Kidney tubule cell (primary cell): ENCODE measurements at regions not wholly inside any gene's neighbourhood (a gene's known extent, or its start where the extent isn't known, plus 50 kb on each side); places are given as distances from the start of the nearest gene placed in this dataset.
"Not testable (repeated sequence)": the region's sequence is repeated elsewhere in the genome, so short reads cannot be mapped to it uniquely, and the experiment has no call there.

Experiments used
- DNase-seq: peaks from one replicate; pipeline ENCODE4 v3.0.0-alpha.2; 2018; ENCODE audit warnings: low spot score

DNA sequence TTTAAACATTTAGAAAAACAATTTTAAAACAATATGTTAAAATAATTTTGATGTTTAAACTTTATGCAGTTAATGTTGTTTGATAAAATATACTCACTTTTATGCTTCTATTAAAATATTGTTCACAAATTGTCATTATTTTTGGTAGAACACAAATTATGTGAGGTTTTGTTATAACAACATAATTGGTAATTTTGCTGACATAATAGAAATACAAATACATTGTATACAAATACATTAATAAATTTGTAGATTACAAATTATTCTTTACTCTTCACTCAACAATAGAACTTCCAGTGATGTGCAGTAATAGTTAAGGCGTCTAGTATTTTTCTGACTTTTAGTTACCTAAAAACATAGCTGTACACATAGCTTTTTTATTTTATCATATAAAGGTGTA, 1472.4 kb upstream of the ADGRL3 start:
- DNase-seq, result no peak

DNA sequence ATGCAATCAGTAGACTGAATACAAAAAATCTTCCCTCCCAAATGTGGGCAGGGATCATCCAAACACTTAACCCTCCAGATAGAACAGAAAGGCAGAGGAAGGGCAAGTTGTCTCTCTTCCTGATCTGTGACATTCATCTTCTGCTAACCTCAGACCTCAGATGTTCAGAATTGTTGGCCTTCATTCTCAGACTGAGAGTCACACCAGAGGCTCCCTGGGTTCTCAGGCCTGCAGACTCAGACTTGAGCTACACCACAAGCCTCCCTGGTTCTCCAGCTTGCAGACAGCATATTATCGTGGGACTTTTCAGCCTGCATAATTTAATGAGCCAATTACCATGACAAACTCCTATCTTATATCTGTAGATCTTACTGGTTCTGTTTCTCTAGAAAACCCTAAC, 1471.6 kb upstream of the ADGRL3 start:
- no peak for DNase-seq

DNA sequence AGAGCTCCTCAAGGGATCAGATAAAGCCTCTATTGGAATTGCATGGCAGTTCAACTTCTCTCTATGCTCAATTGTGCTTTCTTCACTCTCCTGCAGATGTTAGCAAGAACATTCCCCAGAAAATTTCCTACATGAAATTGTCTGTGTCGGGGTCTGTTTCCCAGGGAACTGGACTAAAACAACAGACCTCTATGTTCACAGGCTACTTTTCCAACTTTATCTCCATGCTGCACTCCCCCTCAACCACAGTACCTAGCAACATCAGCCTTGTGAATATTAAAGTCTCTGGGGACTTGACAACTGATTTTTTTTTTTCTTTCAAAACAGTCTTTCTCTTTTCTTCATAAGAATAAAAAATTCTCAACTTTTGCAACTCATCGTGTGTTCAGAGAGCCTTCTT, 1470.8 kb upstream of the ADGRL3 start:
- DNase-seq, result no peak

DNA sequence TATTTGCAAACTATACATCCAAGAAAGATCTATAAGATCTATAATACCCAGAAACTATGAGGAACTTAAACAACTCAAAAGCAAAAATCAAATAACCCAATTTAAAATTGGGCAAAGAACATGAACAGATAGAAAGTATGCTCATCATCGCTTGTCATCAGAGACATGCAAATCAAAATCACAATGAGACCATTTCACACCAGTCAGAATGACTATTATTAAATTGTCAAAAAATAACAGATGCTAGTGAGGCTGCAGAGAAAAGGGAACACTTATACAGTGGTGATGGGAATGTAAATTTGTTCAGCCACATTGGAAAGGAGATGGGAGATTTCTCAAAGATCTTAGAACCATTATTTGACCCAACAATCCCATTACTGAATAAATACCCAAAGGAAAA, 1451.7 kb upstream of the ADGRL3 start:
- no peak for DNase-seq

DNA sequence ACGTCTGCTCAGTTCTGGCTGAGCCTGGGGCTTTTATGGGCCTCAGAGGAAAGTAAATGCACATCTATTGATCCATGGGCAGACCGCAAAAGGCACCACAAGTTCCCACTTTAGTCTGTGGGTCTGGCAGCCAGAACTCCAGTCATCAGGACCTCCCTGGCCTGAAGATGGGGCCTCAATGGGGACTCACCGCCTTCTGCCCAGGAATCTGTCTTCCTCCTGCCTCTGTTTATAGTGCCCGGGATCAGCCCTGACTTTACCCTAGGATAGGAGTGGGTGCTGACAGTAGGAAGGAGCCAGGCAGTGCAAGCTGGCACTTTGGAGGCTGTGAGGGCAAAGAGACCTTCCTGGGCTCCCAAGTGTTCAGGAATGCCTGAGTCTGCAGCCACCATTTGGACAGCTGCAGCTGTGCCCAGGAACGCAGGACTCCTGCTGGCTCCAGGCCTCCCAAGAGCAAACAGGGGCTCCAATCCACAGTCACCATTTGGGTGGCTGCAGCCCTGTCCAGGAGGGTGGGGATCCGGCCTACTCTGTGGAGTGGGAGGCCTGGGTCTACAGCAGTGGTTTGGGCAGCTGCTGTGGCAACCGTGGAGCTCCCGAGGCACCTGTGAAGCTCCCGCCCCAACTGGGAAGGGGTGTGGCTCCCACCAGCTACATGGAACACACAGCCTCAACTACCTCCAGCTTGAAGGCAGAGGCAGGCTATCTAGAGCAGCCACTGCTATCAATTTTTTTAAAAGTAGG, 1440.9 kb upstream of the ADGRL3 start:
- no peak for DNase-seq

DNA sequence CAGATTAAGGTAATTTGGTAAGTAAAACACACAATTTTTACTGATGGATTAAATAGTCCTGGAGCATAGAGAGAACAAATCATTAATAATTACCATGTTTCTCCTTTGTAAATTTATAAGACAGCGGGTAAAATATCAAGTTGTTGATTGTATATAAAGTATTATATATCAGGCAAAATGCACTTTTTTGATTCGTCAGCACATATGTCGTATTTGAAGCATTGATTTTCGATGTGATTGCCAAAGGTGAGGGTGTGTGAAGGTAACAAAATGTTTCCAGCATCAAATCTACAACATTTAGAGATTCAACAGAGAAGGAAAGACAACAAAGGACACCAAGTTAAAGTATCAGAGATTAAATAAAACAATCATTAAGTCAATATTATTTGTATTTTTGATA, 1437.8 kb upstream of the ADGRL3 start:
- DNase-seq, result no peak

DNA sequence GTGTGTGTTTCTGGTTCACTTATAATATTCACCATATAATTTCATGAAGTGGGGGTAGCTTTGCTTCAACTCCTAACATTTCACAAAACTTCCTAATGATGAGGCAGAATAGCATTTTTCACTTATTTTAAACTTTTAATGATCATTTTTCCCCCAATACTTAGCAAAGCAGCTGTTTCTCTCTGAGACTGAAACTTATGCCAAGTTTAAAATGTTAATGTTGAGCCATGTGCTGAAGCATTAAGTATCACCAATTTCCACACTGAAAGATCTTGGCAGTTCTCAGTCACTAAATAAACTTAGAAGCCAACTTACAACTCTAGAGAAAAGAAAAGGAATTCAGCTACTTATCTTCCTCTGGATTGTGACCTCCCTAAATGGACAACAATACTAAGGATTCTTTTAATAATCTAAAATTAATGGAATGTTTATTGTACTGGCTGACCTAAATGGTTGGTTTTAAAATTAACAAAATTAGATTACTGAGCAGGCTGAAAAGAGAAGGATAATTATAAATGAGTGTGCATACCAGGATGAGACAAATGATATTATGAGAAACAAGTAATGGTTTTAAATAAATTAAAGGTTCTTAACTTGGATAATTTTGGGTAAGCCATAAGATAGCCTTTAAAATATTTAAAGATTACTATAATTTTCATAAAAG, 1429.4 kb upstream of the ADGRL3 start:
- DNase-seq, result no peak

DNA sequence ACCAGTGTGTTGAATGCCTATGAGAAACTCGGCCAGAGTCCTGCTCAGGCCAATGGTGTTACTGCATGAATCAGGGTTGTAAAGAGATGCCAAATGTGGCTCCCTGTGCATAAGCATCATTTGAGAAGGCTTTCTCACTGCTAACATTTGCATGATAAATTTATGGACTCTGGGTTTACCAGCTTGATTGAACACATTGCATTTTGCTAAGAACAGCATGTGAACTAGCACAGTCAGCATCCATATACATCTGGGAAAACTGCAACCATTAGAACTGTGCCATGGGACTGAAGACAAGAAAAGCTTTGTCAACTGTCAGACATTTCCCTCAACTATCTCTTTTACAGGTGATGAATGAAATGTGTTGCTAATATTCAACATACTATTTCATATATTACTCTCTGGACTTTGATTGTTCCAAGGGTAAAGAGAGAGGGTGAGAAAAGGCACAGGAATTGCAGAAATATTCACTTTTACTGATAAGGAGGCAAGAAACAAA, 1427.4 kb upstream of the ADGRL3 start:
- no peak for DNase-seq

DNA sequence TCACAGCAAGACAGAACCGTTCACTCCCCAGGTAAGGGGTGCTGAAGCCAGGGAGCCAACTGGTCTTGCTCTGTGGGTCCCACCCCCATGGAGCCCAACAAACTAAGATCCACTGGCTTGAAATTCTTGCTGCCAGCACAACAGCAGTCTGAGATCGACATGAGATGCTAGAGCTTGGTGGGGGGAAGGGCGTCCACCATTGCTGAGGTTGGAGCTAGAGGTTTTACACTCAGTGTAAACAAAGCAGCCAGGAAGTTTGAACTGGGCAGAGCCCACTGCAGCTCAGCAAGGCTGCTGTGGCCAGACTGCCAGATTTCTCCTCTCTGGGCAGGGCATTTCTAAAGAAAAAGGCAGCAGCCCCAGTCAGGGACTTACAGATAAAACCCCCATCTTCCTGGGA, 1419.9 kb upstream of the ADGRL3 start:
- DNase-seq, result not testable (repeated sequence)

DNA sequence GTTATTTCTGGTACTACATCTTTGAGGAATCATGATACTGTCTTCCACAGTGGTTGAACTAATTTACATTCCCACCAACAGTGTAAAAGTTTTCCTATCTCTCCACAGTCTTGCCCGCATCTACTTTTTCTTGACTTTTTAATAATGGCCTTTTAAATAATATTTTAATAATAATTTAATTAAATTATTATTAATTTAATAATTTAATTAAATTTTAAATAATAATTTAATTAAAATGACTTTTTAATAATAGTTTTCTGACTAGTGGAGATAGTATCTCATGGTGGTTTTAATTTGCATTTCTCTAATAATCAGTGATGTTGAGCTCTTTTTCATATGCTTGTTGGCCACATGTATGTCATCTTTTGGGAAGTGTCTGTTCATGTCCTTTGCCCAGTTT, 1395.0 kb upstream of the ADGRL3 start:
- DNase-seq, result no peak

DNA sequence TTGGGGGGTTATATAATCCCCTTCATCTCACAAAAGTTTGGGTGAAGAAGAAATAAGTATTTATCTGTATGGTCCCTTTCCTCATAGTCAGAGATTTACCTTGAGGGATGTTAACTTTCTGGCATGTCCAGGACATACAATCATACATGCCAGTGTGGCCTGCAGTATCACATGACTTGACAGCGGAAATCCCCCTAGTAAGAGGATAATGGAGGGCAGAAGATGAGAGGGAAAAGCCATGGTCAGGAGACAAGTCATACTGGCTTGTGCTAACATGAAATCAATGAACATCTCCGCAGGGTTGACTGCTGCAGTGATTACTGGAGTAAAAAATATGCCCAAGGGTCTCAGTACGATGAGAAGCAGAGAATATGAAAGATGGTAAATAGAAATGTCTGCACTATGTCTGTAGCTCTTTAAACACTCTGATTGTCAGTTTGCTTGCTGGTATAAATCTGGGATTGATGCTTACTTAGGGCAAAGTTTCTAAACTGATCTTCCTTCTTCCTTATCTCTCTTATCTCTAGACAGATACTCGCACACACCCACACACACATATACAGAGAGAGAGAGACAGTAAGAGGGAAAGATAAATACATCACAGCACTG, 1385.6 kb upstream of the ADGRL3 start:
- no peak for DNase-seq

DNA sequence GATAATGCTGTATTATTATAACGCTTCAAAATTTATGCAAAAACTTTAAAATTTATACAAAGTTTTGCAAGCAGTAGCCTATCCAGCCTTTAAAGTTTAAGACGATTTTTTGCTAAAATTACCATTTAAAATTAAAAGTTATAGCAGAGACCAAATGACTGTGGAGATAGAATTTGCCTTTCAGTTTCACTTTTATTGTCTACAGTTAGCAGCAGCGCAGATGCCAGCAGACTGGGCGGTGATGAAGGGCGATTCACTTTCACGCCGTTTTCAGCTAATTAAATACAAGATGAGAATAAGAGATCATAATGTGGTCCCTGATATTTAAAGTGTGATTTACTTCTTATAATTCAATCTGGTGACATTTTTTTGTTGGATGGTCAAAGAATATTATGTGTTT, 1381.5 kb upstream of the ADGRL3 start:
- no peak for DNase-seq

DNA sequence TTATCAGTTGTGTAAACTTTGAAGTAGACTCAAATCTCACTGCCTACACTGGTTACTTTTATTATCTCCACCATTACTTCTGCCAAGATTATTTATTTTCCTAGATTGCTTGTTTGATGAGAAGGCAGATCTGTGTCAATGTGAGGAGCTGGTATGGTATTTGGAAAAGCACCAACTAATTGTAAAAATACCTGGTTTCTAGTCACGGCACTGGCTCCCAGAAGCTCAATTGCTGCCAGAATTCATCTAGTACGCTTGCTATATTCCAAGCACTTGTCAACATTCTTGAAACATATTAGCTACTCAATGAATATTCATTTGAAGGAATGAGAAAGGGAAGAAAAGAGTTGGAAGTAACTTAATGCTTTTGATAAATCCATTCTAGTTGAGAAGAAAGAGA, 1376.8 kb upstream of the ADGRL3 start:
- DNase-seq, result no peak

DNA sequence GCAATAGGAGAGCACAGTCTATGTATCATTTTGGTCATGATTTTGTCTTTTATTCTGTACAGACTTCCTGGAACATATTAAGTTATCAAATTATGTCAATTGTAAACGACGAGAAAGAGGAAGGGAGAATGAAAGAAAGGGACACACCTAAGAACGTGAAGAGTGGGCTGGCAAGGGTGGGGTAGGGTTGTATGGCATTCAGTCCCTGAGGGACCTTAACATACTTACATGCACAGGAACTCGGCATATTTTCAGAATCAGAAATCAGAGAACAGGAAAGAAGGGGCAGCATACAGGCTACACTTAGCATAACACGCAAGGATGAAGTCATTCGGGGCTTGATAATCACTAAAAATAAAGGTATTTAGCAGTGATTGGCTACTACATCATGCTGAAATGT, 1375.0 kb upstream of the ADGRL3 start:
- no peak for DNase-seq

DNA sequence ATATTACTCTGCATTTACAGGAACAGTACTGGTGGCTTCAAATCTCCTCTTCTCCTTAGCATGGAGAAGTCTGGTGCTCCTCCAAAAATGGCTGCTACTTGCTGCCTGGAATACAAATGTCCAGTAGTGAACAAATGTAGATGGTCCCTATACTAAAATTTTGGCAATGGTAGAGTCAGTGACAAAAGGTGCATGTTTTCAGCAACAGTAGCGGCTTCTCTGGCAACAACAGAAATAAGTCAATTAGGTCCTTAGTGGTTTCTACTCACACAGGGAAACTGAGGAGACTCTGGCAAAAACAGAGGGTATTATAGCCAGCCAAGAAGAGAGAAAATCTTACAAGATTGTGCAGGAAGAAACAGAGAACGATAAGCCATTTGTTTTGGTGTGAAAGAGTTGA, 1368.4 kb upstream of the ADGRL3 start:
- no peak for DNase-seq

DNA sequence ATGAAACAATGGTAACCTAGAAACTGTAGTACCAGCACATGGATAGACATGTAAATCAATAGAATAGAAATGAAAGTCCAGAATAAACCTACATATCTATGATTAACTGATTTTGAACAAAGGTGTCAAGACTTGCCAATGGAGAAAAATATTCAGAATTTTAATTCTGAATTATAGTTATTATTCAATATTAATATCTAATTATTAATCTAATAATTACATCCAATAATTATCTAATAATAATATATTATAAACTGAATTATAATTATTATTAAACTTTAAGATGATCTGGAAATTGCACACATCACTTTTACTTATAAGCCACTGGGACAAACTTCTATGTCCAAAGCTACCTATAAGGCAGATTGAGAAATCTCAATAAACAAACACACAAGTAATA, 1365.2 kb upstream of the ADGRL3 start:
- no peak for DNase-seq

DNA sequence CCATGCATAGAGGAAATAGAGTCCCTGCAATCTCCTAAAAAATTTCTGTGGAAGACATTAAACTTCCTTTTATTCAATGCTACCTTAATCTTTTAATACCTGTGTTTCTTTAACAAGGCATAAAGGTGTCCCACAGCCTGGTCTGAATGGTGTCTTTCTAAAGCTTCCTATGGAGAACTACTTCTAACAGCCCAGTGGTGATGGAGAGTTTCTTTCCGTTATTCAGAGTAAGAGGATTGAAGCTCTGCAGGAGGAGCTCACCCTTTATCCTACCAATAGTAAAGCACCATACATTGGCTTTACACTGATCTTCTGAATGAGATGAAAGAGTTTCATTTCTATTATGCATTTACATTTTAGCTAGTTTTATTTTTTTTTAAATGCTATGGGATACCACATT, 1362.4 kb upstream of the ADGRL3 start:
- no peak for DNase-seq

DNA sequence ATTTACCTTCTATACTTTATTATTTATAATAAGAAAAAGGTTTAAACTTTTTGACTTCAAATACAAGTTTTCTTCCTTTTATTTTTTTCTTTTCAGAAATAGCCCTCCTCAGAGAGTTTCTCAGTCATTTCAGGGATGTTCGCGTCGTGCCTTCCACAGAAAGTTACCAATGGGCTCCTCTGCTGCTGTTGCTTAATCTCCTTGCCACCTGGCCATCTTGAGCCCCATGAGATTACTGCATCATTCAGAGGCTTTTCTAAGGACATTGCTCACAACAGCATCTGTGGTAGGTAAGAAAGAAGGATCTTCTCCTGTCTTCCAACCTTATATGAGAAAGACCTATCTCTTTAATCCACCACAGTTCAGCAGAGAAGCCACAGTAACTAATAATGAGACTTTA, 1361.9 kb upstream of the ADGRL3 start:
- no peak for DNase-seq

DNA sequence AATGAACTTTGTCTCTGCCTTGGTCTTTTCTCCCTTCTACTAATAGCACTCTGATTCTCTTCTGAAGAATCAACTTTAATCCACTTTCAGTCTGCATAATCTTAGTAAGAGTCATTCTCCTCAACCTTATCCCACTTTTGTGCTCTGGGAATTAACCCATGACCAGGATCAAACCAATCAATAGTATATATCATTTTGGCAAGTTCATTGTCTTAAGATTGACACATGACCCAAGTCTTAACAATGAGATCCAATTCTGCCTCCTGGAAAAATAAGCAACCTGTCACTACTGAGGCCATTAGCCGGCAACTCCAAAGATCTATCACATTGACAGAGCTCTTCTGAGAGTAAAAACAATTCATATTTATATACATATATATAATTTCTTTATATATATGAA, 1358.4 kb upstream of the ADGRL3 start:
- DNase-seq, result no peak

DNA sequence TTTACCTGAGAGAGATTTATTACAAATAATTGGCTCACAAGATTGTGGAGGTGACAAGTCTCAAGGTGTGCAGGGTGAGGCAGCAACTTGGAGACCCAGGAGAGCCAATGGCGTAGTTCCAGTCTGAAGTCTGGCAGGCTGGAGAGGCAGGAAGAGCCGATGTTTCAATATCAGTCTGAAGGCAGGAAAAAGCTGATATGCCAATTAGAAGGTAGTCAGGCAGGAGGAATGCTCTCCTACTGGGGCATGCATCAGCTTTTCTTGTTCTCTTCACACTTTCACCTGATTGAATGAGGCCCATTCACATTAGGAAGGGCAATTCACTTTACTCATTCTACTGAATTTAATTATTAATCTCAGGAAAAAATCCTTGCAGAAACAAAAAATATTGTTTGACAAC, 1351.7 kb upstream of the ADGRL3 start:
- peak; percentile 44 for DNase-seq

DNA sequence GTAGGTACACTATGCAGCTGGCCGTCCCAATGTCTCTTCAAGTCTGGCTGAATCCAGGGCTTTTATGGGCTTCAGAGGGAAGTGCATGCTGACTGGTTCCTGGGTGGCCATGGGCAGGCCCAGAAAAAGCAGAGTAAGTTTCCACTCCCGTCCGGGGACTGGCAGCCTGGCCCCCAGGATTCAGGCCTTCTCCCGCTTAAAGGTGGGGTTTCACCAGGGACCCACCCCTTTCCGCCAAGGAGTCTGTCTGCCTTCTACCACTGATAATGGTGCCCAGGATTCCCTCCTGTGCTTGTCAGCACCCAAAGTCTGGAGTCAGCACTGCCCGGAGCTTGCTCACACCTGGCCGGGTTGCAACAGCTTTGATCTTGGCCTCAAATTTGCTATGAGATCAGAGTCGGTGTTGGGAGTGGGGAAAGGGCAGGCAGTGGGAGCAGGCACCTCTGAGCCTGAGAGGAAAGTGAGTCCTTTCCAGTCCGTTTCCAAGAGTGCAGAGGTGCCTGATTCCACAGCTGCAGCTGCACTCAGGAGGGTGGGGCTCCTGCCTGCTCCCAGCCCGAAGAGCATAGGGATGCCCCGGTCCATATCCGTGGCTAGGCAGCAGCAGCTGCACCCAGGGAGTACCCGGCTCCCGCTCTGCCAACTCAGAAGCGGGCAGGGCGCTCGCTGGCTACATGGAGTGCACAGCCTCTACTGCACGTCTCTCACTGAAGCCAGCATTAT, 1344.3 kb upstream of the ADGRL3 start:
- no peak for DNase-seq

DNA sequence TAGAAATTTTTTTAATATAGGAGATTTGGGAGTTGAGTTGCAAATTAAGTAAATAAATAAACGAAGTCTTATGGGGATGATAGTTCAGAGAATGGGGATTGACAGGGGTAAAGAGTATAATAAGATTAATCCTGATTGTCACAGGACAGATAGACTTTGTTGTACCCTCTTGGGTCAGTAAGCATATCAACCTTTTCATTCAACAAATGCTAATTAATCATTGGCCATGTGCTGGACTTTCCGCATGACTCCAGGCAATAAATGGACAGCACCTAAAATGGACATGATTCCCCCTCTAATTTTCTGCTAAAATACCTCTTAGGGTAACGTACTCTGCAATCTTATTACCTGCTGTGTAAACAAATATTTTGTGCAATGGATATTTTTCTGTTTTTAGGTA, 1331.1 kb upstream of the ADGRL3 start:
- no peak for DNase-seq

DNA sequence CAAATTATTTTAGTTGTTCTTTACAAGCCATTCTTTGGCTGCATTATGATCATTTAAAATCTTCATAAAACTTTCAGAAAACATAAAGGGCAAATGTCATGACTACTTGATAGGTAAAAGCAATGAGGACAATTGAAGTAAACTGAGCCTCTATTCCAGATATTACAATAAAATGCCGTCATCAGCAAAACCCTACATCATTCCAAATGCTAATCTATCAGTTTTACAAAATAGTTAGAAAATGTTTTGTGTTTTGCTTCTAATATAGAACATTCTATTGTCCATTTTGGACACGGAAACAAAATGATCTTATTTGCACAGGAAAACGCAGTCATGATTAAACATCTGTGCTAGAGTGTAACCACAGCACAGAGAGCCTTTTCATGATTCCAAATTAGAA, 1330.6 kb upstream of the ADGRL3 start:
- no peak for DNase-seq
